Right lobe of liver (tissue), 6 donors: ENCODE measurements at regions not wholly inside any gene's neighbourhood (a gene's known extent, or its start where the extent isn't known, plus 50 kb on each side); places are given as distances from the start of the nearest gene placed in this dataset.
A peak's percentile ranks its signal among the peaks of the same experiment; 100 is the strongest.
"Not testable (repeated sequence)": the region's sequence is repeated elsewhere in the genome, so short reads cannot be mapped to it uniquely, and the experiment has no call there.

Source experiments
- ATAC-seq, 4 donors: fragments of 200-7000 bp; cut with Tn5 transposase; one replicate each; pipeline ENCODE4 v1.9.1; 2020; ENCODE audit warnings: mild to moderate bottlenecking in 4 of 4, moderate library complexity in 4 of 4
- DNase-seq, 3 donors: peaks; one replicate each; pipeline ENCODE4 v3.0.0-alpha.2; 2020
- H3K27ac ChIP-seq, 3 donors: fragments of 200-600 bp; one replicate each; pipeline ENCODE4 v1.8.0; 2022
- H3K27me3 ChIP-seq, 2 donors: fragments of 200-600 bp; one replicate each; pipeline ENCODE4 v1.8.0; 2022
- H3K36me3 ChIP-seq, 4 donors: fragments of 200-600 bp; sonication (generic) in 1 of 4; one replicate each; pipeline versions ENCODE4 v1.5.1 to v1.8.0; 2017 to 2022; ENCODE audit warnings: control low read depth in 1 of 4
- H3K4me1 ChIP-seq, 4 donors: fragments of 200-600 bp; sonication (generic) in 1 of 4; one replicate each; pipeline versions ENCODE4 v1.5.1 to v1.8.0; 2017 to 2022; ENCODE audit warnings: control low read depth in 1 of 4
- H3K4me3 ChIP-seq, 3 donors: fragments of 200-600 bp; one replicate each; pipeline ENCODE4 v1.8.0; 2022
- H3K9me3 ChIP-seq, 4 donors: fragments of 200-600 bp; sonication (generic) in 1 of 4; one replicate each; pipeline versions ENCODE4 v1.5.1 to v1.8.0; 2017 to 2022; ENCODE audit warnings: control low read depth in 1 of 4
- CTCF ChIP-seq, 4 donors: fragments of 200-600 bp in 3 of 4; fragments of 450-650 bp in 1 of 4; IDR thresholded peaks; one replicate each; pipeline versions ENCODE4 v1.5.1 to v1.8.0; 2016 to 2022; ENCODE audit warnings: antibody characterized with exemption in 4 of 4, mild to moderate bottlenecking in 2 of 4
- POLR2A ChIP-seq: fragments of 450-650 bp; IDR thresholded peaks from one replicate; pipeline ENCODE4 v1.6.1; 2017; ENCODE audit warnings: antibody characterized with exemption, mild to moderate bottlenecking
- WGBS: methylation state at CpG from one replicate; pipeline ENCODE4 v1.1.6; 2018; ENCODE audit warnings: low coverage, low lambda C conversion rate; ENCODE audit not compliant: insufficient coverage; ENCODE audit errors: missing lambda C conversion rate; 5-methylcytosine and 5-hydroxymethylcytosine counted together
- intact Hi-C, 2 donors: fragments of 100-400 bp; cut with DNase I; formaldehyde crosslinking; loops; one replicate each; pipeline versions ENCODE4 v1.11.2 to v1.14.1; 2022
- donor health status: DM: no; HTN: yes; CAD: no.
- donor health status: DM: no; HTN: no; CAD: no.
- donor health status: DM: no; HTN: no; CAD: no.
- donor health status: DM: no; HTN: yes; CAD: no.
- donor health status: DM: no; HTN: yes; CAD: no.

- DNase-seq (no peak), ATAC-seq (no peak)
- 86% methylated on average over 2 of the region's 2 CpGs for WGBS
Observed at GRCh38 chr9:113678859-113679256, 197.3 kb upstream of the ZNF618 start.

GRCh38 chr9:113682297-113682771 is 193.8 kb upstream of the ZNF618 start:
- intact Hi-C loops = no loop called here
- Histone ChIP-seq H3K36me3 (no peaks in the 10 kb centered on the region), H3K27me3 (no peaks in the 10 kb centered on the region), H3K4me3 (no peak overlapping the region), H3K9me3 (no peaks in the 10 kb centered on the region), H3K27ac (peak overlapping the region; percentile 13 to 44 (median 33)), H3K4me1 (peaks cover 0 to 8% (median 2%) of the 10 kb centered on the region in 4 donors)
- ATAC-seq = peak; percentile 89 to 96 (median 94)
- peak; percentile 10 for TF ChIP-seq POLR2A
- peak; percentile 82 to 95 (median 93) for TF ChIP-seq CTCF (IDR thresholded peaks at IDR 0.05)
- DNase-seq = peak; percentile 73 to 83 (median 80)
- 16% methylated on average over 7 of the region's 9 CpGs for WGBS

More at GRCh38 chr9:113678859-113679256, 197.3 kb upstream of the ZNF618 start:
- no peaks in the 10 kb centered on the region for H3K27me3 ChIP-seq
- H3K4me1 ChIP-seq = peaks cover 0 to 8% (median 2%) of the 10 kb centered on the region in 4 donors
- no peak overlapping the region for H3K27ac ChIP-seq
- H3K9me3 ChIP-seq = no peaks in the 10 kb centered on the region
- no peak overlapping the region for H3K4me3 ChIP-seq
- intact Hi-C loops = no loop called here
- TF ChIP-seq POLR2A (no peak), CTCF (IDR thresholded peaks at IDR 0.05) (no peak)
- H3K36me3 ChIP-seq = no peaks in the 10 kb centered on the region

- intact Hi-C loops, H3K36me3 ChIP-seq, ATAC-seq, H3K27me3 ChIP-seq, DNase-seq, H3K9me3 ChIP-seq, H3K27ac ChIP-seq, H3K4me3 ChIP-seq: not testable (repeated sequence)
- 73% methylated on average over 5 of the region's 6 CpGs for WGBS
- H3K4me1 ChIP-seq = peaks cover 0 to 12% (median 4%) of the 10 kb centered on the region in 4 donors
Observed at GRCh38 chr9:113685636-113686035, 190.5 kb upstream of the ZNF618 start.

- WGBS = 65% methylated on average over 4 of the region's 4 CpGs
- Histone ChIP-seq H3K27me3 (no peaks in the 10 kb centered on the region), H3K4me1 (peaks cover 0 to 12% (median 3%) of the 10 kb centered on the region in 4 donors), H3K4me3 (no peak overlapping the region), H3K9me3 (no peaks in the 10 kb centered on the region), H3K27ac (no peak overlapping the region), H3K36me3 (no peaks in the 10 kb centered on the region)
- TF ChIP-seq CTCF (IDR thresholded peaks at IDR 0.05) (no peak), POLR2A (no peak)
- DNase-seq = no peak
- no peak for ATAC-seq
- intact Hi-C loops = no loop called here
Observed at GRCh38 chr9:113687107-113687679, 188.9 kb upstream of the ZNF618 start.

GRCh38 chr9:113687680-113688371 is 188.3 kb upstream of the ZNF618 start:
- H3K4me3 ChIP-seq = peak overlapping the region in 1 of 3 donors; percentile 33
- 20% methylated on average over 13 of the region's 40 CpGs for WGBS
- intact Hi-C loops = no loop called here
- H3K36me3 ChIP-seq = no peaks in the 10 kb centered on the region
- peaks cover 0 to 7% (median under 1%) of the 10 kb centered on the region in 4 donors for H3K4me1 ChIP-seq
- DNase-seq (peak in 1 of 3 donors; percentile 34), ATAC-seq (peak; percentile 55 to 82 (median 77))
- no peak overlapping the region for H3K27ac ChIP-seq
- no peaks in the 10 kb centered on the region for H3K27me3 ChIP-seq
- no peaks in the 10 kb centered on the region for H3K9me3 ChIP-seq
- no peak for TF ChIP-seq POLR2A
- no peak for TF ChIP-seq CTCF (IDR thresholded peaks at IDR 0.05)
